HCT116 (cell line): ENCODE measurements at regions not wholly inside any gene's neighbourhood (a gene's known extent, or its start where the extent isn't known, plus 50 kb on each side); places are given as distances from the start of the nearest gene placed in this dataset.

Experiments used
- ATAC-seq: fragments of 200-7000 bp; cut with Tn5 transposase; 2 replicates; pipeline ENCODE4 v1.9.1; 2020; ENCODE audit warnings: mild to moderate bottlenecking, moderate library complexity
- BruUV-seq: library from RNA; stranded (reverse); fragments of 400-500 nt; replicated peaks from 2 replicates; lab custom pipeline; 2021; lab: Mats Ljungman, UMichigan
- CTCF ChIA-PET: fragments of 300-600 bp; sonication (Branson Sonifier 250); formaldehyde crosslinking; loops from one replicate; lab custom pipeline; 2021; ENCODE audit warnings: antibody characterized with exemption; lab: Charles Lee
- POLR2A ChIA-PET: fragments of 300-600, 350-600 bp; sonication (Branson Sonifier 250); formaldehyde crosslinking; loops from one replicate; lab custom pipeline; 2021; ENCODE audit warnings: antibody characterized with exemption; lab: Charles Lee
- RAD21 ChIA-PET, 2 experiments: fragments of 300-600 bp; sonication (Branson Sonifier 250); formaldehyde crosslinking; loops; one replicate each; lab custom pipeline; 2023; ENCODE audit warnings: low total read pairs in 2 of 2; ENCODE audit not compliant: uncharacterized antibody in 2 of 2, unreplicated experiment in 2 of 2, low non-redundant PET in 1 of 2; lab: Charles Lee
- DNase-seq: peaks from one replicate; pipeline ENCODE4 v3.0.0-alpha.2; 2010; ENCODE audit warnings: low read depth, low spot score
- H2AFZ ChIP-seq: fragments of 200-600 bp; shearing (Covaris generic), sonication (generic); 2 replicates; pipeline ENCODE4 v1.6.1; 2017; ENCODE audit warnings: low read depth, mixed run types, mixed read lengths, antibody characterized with exemption, low read length; ENCODE audit not compliant: poor library complexity, severe bottlenecking
- H3K27ac ChIP-seq: 2 replicates; pipeline ENCODE4 v1.5.1; 2012; ENCODE audit warnings: low read depth, low read length
- H3K27me3 ChIP-seq: fragments of 200-600 bp; sonication (generic); 2 replicates; pipeline ENCODE4 v1.6.1; 2016; ENCODE audit warnings: mixed run types, low read length, mixed read lengths; ENCODE audit not compliant: insufficient read depth
- H3K36me3 ChIP-seq, 2 experiments: fragments of 200-500 bp in 1 of 2; fragments of 200-600 bp in 1 of 2; sonication (Bioruptor generic) in 1 of 2; sonication (generic) in 1 of 2; 2 replicates each; pipeline versions ENCODE4 v1.5.1 to v1.6.1; 2014 to 2016; ENCODE audit warnings: low read length in 2 of 2, inconsistent platforms in 1 of 2, mixed read lengths in 1 of 2, mixed run types in 1 of 2; ENCODE audit not compliant: insufficient read depth in 2 of 2, control insufficient read depth in 1 of 2
- H3K4me1 ChIP-seq, 2 experiments: fragments of 200-600 bp in 1 of 2; sonication (generic) in 1 of 2; 2 replicates each; pipeline versions ENCODE4 v1.5.1 to v1.6.1; 2012 to 2017; ENCODE audit warnings: low read length in 2 of 2, inconsistent platforms in 1 of 2, mild to moderate bottlenecking in 1 of 2, mixed read lengths in 1 of 2, mixed run types in 1 of 2, moderate library complexity in 1 of 2; ENCODE audit not compliant: insufficient read depth in 2 of 2, control insufficient read depth in 1 of 2
- H3K4me2 ChIP-seq: fragments of 200-600 bp; sonication (generic); 2 replicates; pipeline ENCODE4 v1.6.1; 2017; ENCODE audit warnings: mixed run types, low read length, mixed read lengths
- H3K4me3 ChIP-seq, 2 experiments: fragments of 200-600 bp in 1 of 2; sonication (generic) in 1 of 2; replicated peaks in 1 of 2; 2 replicates each; pipeline ENCODE4 v1.5.1; 2011 to 2016; ENCODE audit warnings: low read length in 2 of 2, control low read depth in 1 of 2, low read depth in 1 of 2, mild to moderate bottlenecking in 1 of 2, mixed read lengths in 1 of 2, mixed run types in 1 of 2
- H3K79me2 ChIP-seq: fragments of 200-600 bp; sonication (generic); 2 replicates; pipeline ENCODE4 v1.6.1; 2017; ENCODE audit warnings: mild to moderate bottlenecking, mixed run types, low read length, moderate library complexity, mixed read lengths; ENCODE audit not compliant: insufficient read depth
- H3K9ac ChIP-seq: fragments of 200-600 bp; sonication (generic); 2 replicates; pipeline ENCODE4 v1.6.1; 2016; ENCODE audit warnings: low read length, mixed read lengths
- H3K9me2 ChIP-seq: fragments of 200-600 bp; sonication (generic), shearing (Covaris generic); 2 replicates; pipeline ENCODE4 v1.6.1; 2017; ENCODE audit warnings: mixed run types, mild to moderate bottlenecking, moderate library complexity; ENCODE audit not compliant: insufficient read depth
- H3K9me3 ChIP-seq, 2 experiments: fragments of 200-500 bp in 1 of 2; fragments of 200-600 bp in 1 of 2; sonication (Bioruptor generic) in 1 of 2; sonication (generic) in 1 of 2; 2 replicates each; pipeline ENCODE4 v1.6.1; 2014 to 2017; ENCODE audit warnings: low read length in 2 of 2, mixed read lengths in 2 of 2, inconsistent platforms in 1 of 2, low read depth in 1 of 2, mild to moderate bottlenecking in 1 of 2, mixed run types in 1 of 2, moderate library complexity in 1 of 2; ENCODE audit not compliant: control insufficient read depth in 1 of 2, insufficient read depth in 1 of 2
- H4K20me1 ChIP-seq: fragments of 200-600 bp; sonication (generic), shearing (Covaris generic); 2 replicates; pipeline ENCODE4 v1.6.1; 2017; ENCODE audit warnings: mixed run types, mild to moderate bottlenecking, moderate library complexity; ENCODE audit not compliant: insufficient read depth
- EGR1 ChIP-seq: IDR thresholded peaks from 2 replicates; pipeline ENCODE4 v1.6.1; 2012; ENCODE audit warnings: low read depth
- FOSL1 ChIP-seq: IDR thresholded peaks from 2 replicates; pipeline ENCODE4 v1.6.1; 2012; ENCODE audit warnings: low read depth
- MAX ChIP-seq: IDR thresholded peaks from 2 replicates; pipeline ENCODE4 v1.6.1; 2012
- POLR2A ChIP-seq: IDR thresholded peaks from 2 replicates; pipeline ENCODE4 v1.7.0; 2011; ENCODE audit warnings: borderline replicate concordance; ENCODE audit not compliant: insufficient read depth, insufficient read length; ENCODE audit errors: extremely low read depth
- RAD21 ChIP-seq: IDR thresholded peaks from 2 replicates; pipeline ENCODE4 v1.6.1; 2012; ENCODE audit warnings: low read depth, mild to moderate bottlenecking
- REST ChIP-seq: IDR thresholded peaks from 2 replicates; pipeline ENCODE4 v1.6.1; 2012; ENCODE audit warnings: low read depth
- SIN3A ChIP-seq: IDR thresholded peaks from 2 replicates; pipeline ENCODE4 v1.6.1; 2012; ENCODE audit warnings: low read depth
- TCF7L2 ChIP-seq: IDR thresholded peaks from 2 replicates; pipeline ENCODE4 v1.7.0; 2011; ENCODE audit warnings: borderline replicate concordance, inconsistent platforms; ENCODE audit not compliant: insufficient read depth, insufficient read length; ENCODE audit errors: extremely low read depth
- ZBTB33 ChIP-seq: IDR thresholded peaks from 2 replicates; pipeline ENCODE4 v1.6.1; 2011; ENCODE audit warnings: mild to moderate bottlenecking, low read length, moderate library complexity; ENCODE audit not compliant: insufficient replicate concordance; ENCODE audit errors: extremely low read depth
- intact Hi-C: fragments of 100-400 bp; cut with micrococcal nuclease; formaldehyde crosslinking; loops from 2 replicates; pipeline ENCODE4 v1.10.0; 2022

GRCh38 chr17:71585540-71585939 lies 535.3 kb upstream of the SOX9 start:
- CTCF ChIA-PET: no interaction called here
- no TSS peak for BruUV-seq

More at GRCh38 chr17:71585540-71585939, 535.3 kb upstream of the SOX9 start:
- H3K4me3 ChIP-seq: no peak overlapping the region
- no peaks in the 10 kb centered on the region for H3K36me3 ChIP-seq
- H2AFZ ChIP-seq: no peak overlapping the region
- intact Hi-C loops: no loop called here
- H3K9ac ChIP-seq: no peak overlapping the region
- H3K27ac ChIP-seq: no peak overlapping the region
- peaks cover 2% of the 10 kb centered on the region; the same call in 1 of the 2 replicates for H3K9me2 ChIP-seq
- POLR2A ChIA-PET: no interaction called here
- no peaks in the 10 kb centered on the region for H3K79me2 ChIP-seq
- H3K27me3 ChIP-seq: no peaks in the 10 kb centered on the region
- H3K4me2 ChIP-seq: no peak overlapping the region
- DNase-seq (no peak), ATAC-seq (no peak)
- no peaks in the 10 kb centered on the region for H4K20me1 ChIP-seq
- H3K9me3 ChIP-seq: no peaks in the 10 kb centered on the region
- RAD21 ChIA-PET: no interaction called here
- TF ChIP-seq RAD21 (no peak), TCF7L2 (no peak), ZBTB33 (no peak), REST (no peak), FOSL1 (no peak), EGR1 (no peak), MAX (no peak), POLR2A (no peak), SIN3A (no peak)
- no peaks in the 10 kb centered on the region for H3K4me1 ChIP-seq
